RPMI8226 (cell line): ENCODE measurements at regions not wholly inside any gene's neighbourhood (a gene's known extent, or its start where the extent isn't known, plus 50 kb on each side); places are given as distances from the start of the nearest gene placed in this dataset.

ENCODE experiments used
- DNase-seq: peaks from one replicate; pipeline ENCODE4 v3.0.0-alpha.2; 2015

DNA sequence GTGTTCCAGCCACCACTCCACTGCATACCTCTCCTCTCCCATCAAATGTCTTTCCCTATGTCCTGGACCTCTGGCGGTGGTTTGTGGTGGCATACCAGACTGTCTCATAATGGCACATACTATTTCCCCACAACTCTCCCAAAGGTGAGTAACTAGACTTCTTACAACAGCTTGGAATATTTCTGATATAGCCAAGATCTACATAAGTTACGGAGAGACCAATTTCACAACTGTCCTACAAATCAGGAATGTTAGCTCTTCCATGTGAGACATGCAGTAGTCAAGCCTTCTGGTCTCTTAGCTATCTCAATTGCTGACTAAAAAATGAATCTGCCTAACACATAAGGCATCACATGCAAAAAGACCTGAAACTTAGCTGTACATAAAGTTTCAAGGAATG is 588.9 kb downstream of the RNF144B start:
- no peak for DNase-seq

DNA sequence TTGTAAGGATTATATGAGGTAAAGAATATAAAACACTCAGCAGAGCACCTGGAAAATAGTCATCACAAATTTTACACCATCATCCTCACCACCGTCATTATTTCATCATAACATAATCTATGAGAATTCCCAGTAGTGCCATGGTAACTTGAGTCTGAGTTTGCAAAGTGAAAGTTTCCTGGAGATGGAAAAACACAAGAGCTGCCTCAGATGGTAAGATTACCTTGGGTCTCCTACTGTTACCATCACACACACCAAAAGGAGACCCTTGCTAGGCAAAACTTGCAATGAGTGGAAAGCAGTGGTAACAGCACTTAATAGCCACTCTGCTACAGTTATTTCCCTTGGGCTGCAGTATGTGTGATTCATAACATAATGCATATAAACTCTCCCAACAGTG is 589.8 kb downstream of the RNF144B start:
- no peak for DNase-seq

DNA sequence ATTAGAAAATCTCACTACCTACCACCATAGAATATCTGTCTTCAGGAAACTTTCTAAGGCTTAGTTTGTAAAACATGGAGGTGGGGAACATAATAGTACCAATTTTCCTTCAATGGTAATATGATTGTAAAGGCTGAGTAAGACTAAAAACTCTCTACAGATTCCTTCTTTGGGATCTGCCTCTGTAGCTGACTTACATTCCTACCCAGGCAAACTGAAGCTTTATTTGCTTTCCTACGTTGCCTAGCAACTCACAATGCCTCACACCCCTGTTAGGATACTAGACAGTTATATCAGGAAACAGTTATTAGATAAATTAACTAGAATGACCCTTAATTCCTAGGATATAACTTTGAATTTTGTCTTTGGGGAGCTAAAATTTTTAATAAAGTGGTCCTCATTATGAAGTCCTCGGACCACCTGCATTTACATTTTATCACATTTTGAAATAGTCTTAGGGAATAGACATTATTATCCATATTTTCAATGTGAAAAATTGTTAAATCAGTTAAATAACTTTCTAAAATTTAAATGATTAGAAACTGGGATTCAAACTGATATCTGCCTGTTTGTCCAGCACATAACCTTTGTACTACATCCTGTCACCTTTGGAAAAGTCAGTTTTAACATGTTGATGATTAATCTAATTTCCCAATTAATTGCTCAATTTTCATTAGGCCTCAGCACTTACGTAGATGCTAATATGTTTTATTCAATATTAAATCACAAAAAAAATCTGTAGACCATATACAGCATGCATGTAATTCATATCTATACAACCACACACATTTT is 591.4 kb downstream of the RNF144B start:
- DNase-seq: no peak

DNA sequence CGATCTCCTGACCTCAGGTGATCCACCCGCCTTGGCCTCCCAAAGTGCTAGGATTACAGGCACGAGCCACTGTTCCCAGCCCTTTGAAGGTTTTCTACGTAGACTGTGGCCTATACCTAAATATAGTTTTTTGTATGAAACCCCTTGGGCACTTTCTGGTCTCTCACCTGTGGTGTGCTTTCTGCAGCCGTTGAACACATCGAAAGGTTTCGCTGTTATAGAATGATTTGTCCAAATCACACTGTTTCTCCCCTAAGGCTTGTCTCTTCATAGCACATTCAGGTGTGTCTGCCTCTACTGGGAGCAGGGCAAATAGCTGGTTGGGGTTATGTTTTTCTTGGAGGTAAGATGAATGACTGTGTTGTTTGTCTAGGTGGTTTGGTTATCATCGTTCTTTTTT is 597.9 kb downstream of the RNF144B start:
- DNase-seq: no peak

DNA sequence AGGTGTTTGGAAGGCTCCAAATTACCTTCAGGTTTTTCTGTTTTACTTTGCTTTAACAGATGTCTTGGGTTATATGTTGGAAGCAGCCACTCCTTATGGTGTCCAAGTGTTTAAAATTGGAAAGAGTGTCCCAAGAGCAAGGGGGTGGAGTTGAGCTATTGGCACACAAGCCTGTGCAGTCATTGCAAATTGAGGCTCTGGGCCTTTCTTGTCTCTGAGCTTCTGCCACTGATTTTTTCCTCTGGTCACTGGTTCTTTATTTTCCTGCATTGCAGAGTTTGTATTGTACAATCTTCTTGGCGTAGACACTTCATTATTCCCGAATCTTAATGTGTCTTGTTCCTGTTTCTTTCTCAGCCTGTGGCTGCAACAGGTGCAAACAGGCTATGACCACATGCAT is 598.8 kb downstream of the RNF144B start:
- DNase-seq: no peak

DNA sequence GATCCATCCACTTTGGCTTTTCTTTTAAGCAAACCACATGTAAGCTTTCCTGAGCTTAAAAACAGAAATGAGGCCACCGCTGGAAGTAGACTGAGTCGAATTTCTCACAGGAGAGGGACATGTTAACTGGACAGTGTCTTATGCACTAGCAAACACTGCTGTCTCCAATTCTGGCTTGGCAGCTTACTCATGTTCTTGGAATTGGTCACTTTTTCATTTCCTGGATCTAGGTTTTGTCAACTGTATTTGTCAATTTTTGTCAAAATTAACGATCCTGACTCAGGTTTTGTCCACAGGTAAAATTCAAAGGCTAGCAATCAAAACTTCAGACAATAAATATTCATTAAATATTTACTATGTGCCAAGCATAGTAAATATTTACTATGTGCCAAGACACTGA is 601.5 kb downstream of the RNF144B start:
- no peak for DNase-seq

DNA sequence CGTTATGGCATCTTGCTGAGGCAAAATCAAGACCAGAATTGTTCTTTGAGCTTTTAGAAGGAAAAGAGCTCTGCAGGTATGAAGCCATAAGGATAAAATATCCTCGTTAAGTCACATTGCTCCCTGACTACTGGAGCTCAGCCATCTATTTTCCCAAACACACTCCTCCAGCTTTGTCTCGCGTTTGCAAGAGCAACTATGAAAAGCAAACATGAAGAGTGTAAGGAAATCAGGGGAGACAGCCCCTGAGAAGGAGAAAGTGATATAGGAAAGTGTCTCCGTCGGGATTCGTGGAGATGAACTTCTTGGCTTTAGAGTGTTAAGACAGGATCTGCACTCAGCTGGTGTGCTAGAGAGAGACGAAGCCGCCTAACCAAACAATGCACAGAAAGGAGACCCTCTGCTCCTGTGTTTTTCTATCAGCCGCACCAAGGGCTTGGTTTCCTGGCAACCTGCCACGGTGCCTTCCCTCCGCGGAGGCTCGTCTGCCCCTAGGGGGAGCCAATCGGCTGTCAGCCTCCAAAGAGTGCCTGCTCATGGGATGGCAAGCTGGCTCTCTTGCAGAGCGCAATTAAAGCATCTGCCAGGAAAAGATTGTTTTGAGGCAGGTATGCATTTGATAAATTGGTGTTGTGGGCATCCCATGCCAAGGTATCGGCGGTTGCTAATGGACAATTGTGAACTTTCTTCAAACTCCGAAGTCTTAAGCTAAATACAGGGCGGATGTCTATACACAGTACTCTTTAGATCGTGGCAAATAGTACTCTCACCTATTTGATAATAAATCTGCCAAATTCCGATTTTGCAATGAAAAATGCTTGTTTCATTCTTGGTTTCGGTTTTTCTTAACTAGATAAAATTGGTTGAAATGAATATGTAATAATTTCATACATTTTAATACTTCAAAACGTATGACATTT is 603.2 kb downstream of the RNF144B start:
- peak; percentile 87 for DNase-seq

DNA sequence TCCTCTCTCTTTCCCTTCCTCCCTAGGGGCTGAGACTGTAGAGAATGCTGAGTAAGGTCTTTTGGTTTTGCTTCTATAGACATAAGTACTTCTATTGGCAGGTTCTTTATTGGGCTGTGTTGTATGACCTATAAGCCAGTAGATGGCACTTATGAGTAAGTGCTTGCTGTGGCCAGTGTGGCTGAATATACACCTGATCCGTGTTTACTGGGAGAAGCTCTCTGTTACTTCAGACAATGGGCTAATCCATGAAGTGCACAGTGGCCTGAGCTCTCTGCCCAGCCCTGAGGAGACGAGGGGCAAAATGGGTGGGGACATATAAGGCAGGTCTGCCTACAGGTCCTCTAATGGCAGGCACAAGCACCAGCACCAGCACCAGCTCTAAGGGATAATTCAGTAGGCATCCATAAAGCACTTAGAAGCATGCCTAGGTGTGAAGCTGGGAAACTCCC is 610.3 kb downstream of the RNF144B start:
- peak; percentile 67 for DNase-seq

DNA sequence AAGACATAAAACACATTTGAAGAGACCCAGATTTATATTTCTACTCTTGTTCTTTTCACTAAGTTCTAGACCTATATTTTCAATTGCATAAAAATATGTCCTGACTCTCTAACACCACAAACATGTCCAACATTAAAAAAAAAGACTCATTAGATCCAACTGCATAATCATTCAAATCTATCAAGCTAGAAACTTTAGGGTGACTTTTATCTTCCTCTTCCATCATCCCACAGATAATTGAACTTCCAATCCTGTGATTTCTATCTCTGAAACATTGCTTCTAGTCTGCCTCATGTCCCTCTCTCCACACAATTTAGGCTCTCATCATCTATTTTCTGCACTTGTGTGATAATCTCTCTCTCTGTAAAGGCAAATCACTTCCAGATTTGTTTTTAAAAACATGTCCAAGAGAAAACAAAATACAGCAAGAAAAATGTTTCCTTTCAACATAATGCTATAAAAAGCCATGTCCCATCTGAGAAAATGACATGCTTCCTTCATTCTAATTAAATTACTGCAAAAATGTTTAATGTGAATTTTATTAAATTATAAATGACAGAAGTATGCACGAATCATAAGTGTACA is 615.9 kb downstream of the RNF144B start:
- no peak for DNase-seq

DNA sequence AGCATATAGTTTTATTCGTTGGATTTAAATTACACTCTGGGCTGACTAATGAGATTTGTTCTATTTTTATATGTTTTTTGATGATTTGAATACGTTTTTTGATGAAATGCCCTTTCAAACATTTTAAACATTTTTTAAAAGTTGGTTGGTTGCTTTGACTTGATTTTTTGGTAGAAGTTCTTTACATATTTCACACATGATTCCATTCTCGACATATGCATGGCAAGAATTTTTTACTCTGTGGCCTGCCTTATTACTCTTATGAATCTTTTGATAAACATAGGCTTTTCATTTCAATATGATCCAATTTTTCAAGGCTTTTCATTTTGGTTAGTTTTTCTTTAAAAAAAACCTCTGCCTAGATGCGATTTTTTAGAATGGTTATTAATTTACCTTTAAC is 617.0 kb downstream of the RNF144B start:
- DNase-seq: no peak

DNA sequence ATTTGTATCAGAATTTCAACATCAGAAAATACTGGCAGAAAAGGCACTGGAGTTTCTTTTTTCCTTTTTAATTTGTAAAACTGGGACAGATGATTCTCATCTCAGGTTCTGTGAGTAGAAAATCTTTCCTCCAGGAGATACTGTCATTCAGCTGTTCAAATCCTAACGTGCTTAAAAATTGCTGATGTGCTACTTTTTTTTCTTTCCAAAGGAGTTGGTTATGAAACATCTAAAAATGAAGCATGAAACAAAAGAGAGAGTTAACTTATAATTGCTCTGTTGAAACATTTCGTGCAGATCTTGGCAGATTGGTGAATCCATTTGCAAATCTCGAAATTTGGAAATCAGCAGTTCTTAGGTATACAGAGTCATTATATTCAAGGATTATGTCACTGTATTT is 622.6 kb downstream of the RNF144B start:
- no peak for DNase-seq

DNA sequence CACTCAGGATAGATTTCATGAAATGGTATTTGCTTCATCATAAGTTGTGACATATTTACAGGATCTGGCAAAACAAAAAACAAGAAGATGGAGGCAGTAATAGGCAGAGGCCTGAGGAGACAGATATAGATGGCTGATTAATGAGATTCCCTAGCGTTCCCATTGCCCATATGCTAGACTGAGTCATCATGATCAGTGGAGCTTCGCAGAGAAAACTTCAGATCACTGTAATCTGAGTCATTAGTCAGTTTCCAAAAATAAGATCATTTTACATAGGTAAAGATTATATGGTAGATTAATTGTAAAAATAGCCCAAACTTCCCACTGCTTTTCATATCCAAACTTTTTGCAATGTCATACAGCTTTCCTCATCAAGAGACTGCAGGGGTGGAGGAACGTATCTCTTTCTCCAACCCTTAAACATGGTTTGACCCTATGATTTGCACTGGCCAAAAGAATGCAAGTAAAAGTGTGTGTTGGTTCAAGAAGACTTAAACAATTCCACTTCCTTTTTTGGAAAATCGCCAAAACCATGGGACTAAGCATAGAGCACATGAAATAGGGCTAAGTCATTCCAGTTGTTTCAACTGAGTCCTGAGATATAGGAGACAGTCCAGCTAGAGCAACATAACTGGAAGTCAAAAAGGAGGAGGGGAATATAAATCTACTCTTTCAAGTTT is 626.0 kb downstream of the RNF144B start:
- DNase-seq: no peak

DNA sequence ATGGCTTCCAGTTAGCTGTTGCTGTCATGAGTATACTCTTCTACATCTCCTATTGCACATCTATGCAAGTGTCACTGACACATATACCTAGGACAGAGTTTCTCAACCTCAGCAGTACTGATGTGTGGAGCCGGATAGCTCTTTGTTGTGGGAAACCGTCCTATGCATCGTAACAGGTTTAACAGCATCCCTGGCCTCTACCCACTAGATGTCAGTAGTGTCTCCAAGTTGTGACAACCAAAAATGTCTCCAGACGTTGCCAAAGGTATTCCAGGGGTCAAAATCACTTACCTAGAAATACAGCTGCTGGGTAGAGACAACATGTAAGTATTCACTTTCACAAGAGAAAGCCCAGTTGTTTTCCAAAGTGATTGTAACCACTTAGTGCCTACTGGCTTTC is 637.6 kb downstream of the RNF144B start:
- peak; percentile 44 for DNase-seq

DNA sequence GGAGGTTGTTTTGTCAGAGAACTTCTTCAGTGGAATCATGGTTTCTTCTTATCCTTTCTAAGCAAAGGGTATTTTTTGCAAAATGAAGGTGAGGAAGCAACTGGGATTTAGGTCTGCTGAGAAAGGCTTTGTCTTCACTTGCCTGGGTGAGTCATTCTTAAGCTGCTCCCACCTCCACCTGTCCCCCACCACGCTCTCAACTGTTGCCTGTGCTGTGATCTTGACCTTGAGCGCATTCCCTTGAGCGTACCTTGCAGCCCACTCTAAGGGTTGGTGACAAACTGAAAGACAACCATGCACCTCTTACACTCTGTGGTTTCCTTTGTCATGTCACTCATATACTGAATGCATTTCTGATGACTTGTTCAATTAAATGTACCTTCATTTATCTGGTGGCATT is 641.1 kb downstream of the RNF144B start:
- DNase-seq: no peak

DNA sequence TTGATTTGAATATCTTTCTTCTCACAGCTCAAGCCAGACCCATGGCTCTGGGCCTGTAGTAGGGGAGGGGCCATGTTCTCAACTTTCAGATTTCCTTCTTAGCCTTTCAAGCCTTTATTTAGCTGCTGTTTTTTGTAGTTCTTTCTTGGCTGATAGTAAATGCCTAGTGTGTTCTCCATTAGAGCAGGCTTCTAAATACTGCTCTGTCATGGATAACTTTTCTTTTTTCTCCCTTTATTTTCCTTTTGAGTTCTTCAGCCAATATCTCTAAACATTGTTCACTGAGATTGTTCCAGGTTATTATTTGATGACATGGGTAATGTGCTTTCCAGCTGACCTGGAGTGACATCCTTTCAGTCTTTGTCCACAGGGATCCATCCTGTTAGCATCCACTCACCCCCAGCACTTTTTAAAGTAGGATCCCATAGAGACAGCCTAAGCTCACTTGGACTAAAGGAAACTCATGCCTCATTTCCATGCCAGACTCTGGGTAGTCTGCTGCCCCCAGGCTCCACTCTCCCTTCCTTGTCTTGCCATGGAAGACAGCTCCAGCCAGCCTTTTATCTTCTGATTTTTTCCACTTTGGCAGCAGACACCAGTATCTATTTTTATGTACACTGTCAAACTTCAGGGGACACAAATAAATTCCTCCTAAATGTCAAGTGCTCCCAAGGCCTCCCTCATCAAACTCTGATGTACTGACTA is 645.6 kb downstream of the RNF144B start:
- DNase-seq: no peak

DNA sequence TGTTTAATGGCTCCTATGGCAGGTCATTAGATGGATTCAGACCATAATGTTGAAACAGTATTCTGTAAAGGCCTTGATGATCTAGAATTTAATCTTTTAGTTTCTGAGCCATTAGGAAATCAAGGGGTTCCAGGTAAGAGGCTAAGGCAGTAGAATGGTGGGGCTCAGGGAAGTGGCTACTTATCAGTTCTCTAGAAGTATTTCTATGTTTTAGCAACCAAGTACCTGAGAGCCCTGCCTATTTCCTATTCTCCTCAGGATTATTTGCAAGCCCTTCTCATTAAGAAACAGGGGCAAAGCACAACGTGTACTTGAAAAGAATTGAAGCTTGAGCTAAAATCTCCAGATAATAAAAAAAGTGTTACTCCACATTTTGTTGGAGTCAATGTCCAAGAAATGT is 646.5 kb downstream of the RNF144B start:
- no peak for DNase-seq

DNA sequence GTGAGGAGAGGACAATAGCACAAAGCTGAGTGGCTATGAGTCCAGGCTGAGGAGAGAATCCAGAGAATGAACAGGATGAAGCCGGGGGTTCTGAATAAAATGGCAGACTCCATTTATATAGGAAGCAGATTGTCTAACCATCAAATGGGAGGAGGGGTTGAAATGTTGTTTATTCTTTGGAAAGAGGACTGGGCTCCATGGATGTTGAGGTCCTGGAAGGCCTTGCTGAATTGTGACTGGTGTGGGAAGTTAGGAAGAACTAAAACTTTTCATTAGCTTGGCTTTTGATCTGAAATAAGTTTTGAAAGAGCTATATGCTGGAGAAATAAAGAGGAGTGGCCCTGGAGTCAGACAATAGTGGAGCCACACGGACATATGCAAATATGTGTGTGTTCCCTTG is 647.8 kb downstream of the RNF144B start:
- no peak for DNase-seq

DNA sequence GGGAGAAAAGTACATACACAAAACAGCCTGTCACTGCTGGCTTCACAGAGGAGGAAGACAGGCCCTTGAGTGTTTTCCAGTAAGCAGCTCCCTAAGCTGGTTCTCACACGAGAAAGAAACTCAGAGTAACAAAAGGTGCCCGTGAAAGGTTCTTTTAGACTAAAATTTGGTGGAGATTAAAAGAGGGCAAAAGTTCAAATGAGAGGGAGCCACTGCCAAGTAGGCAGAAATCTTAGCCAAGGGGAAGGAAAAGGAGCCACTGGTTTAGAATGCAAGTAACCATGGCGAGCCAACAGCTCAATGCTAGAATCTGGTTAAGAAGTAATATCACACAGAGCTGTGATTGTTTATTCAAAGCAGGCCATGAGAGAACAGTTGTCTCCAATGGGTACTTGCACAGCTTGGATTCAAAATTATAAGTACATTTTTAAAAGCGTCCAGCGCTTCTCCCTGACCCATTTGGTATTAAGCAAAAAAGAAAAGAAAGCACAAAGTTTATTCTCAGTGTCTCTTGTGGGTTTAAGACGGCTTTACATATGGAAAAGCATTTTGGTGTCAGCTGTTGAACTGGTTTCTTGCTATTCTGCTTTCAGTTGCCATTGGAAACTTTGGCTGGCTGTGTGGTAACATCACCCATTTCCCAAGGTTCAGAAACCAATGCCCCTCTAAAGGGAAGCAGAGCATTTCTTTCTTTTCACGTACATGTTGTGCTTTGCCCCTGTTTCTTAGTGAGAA is 648.5 kb downstream of the RNF144B start:
- no peak for DNase-seq

DNA sequence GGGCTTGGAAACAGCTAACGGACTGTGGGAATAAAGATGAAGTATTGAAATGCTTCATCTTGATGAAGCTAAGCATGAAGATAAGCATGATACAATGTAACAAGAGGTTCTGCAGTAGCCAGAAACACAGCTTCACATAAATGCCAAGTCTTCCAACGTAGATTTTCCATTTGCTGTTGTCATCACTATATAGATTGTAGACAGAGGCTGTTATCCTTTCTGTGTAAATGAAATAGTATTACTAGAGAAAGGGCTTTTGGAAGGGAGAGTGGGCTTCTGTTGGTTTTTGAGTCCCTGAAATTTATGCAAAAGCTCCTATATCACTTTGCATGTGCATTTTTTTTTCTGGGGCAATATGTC is 649.0 kb downstream of the RNF144B start:
- DNase-seq: no peak

DNA sequence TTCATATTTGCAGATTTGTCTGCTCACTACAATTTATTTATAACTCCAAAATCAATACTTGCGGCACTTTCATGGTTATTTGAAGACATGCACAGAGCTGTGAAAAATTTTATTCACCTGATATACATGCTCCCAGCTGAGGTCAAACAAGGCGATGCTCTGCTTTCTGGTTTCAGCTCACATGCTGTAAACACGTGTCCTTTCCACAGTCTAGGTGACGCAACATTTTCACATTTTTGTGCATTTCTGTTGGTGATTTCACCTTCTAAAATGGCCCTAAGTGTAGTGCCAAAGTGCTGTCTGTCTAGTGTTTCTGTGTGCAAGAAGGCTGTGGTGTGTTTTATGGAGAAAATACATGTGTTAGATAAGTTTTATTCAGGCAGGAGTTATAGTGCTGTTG is 650.5 kb downstream of the RNF144B start:
- DNase-seq: no peak

DNA sequence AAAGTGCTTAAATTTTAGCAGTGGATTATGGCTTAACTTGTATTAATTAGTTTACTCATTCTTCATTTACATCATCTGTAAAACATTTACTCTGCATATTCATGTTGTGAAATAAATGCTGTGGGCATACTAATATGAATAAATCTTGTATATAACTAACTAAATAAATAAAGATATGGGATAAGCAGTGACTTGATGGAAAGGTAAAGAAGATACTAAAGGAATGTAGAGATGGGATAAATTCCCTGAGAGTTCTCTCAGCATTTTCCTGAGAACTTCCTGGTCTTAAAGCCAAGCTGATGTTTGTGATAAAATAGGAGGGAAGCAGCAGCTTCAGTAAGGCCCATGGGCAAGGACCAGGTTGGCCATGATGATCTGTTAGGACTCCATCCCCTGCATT is 652.1 kb downstream of the RNF144B start:
- DNase-seq: no peak

DNA sequence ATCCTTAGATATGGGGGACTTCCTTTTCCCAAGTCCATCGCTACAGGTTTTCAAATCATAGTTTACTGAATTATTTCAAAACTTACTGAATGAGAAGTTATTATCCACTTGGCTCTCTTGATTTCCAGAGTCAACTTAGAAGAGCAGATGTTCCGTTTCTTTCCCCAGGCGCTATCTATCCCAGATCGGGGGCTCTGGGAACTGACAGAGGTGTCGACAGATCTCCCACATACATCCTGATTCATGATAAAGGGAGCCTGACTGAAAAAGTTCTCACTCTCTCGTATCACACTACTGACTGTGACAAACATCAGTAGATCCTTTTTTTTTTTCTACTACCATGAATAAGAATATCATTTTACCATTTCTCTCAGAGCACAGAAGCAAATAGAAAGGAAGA is 654.8 kb downstream of the RNF144B start:
- no peak for DNase-seq
